Psoas muscle (tissue), 7 donors: ENCODE measurements at regions not wholly inside any gene's neighbourhood (a gene's known extent, or its start where the extent isn't known, plus 50 kb on each side); places are given as distances from the start of the nearest gene placed in this dataset.

ENCODE experiments used
- ATAC-seq, 4 donors: fragments of 200-7000 bp; cut with Tn5 transposase; one replicate each; pipeline ENCODE4 v1.9.1; 2020; ENCODE audit warnings: moderate library complexity in 3 of 4, mild to moderate bottlenecking in 2 of 4
- DNase-seq, 2 donors: peaks; one replicate each; pipeline ENCODE4 v3.0.0-alpha.2; 2020
- H3K27ac ChIP-seq: fragments of 200-600 bp; one replicate; pipeline ENCODE4 v1.8.0; 2022
- H3K27me3 ChIP-seq, 3 donors: fragments of 200-600 bp in 1 of 3; one replicate each; pipeline versions ENCODE4 v1.6.1 to v1.8.0; 2013 to 2022; ENCODE audit warnings: low read length in 2 of 3, mild to moderate bottlenecking in 2 of 3, moderate library complexity in 1 of 3; ENCODE audit not compliant: insufficient read depth in 3 of 3
- H3K36me3 ChIP-seq, 2 donors: fragments of 200-600 bp in 1 of 2; one replicate each; pipeline versions ENCODE4 v1.6.1 to v1.8.0; 2013 to 2022; ENCODE audit warnings: low read depth in 1 of 2, mild to moderate bottlenecking in 1 of 2, moderate library complexity in 1 of 2; ENCODE audit not compliant: insufficient read depth in 1 of 2
- H3K4me1 ChIP-seq: fragments of 200-600 bp; one replicate; pipeline ENCODE4 v1.8.0; 2022
- H3K4me3 ChIP-seq: fragments of 200-600 bp; one replicate; pipeline ENCODE4 v1.8.0; 2022; ENCODE audit warnings: mild to moderate bottlenecking
- H3K9me3 ChIP-seq: fragments of 200-600 bp; one replicate; pipeline ENCODE4 v1.8.0; 2022
- WGBS, 3 donors: extraction: QIAGEN DNeasy Blood & Tissue Kit; methylation state at CpG; one replicate each; pipeline versions ENCODE4 v1.1.6 to v1.1.7; 2013; 5-methylcytosine and 5-hydroxymethylcytosine counted together
- intact Hi-C, 2 donors: fragments of 100-400 bp; cut with DNase I; formaldehyde crosslinking; loops; one replicate each; pipeline versions ENCODE4 v1.11.0 to v1.14.2; 2022
- TF ChIP-seq, protein P1 (sequence below): fragments of 200-600 bp; IDR thresholded peaks from one replicate; pipeline ENCODE4 v1.8.0; 2022; ENCODE audit warnings: antibody characterized with exemption
- donor health status: healthy with polysubstance abuse.
- donor health status: DM: no; HTN: no; CAD: no; lungs with moderate emphysema.
- donor health status: Bipolar disorder and iron deficiency.
- donor health status: healthy.
- donor health status: DM: yes; HTN: yes; CAD: no.
- donor health status: DM: no; HTN: no; CAD: no.
- donor health status: DM: yes; HTN: yes; CAD: no.

DNA sequence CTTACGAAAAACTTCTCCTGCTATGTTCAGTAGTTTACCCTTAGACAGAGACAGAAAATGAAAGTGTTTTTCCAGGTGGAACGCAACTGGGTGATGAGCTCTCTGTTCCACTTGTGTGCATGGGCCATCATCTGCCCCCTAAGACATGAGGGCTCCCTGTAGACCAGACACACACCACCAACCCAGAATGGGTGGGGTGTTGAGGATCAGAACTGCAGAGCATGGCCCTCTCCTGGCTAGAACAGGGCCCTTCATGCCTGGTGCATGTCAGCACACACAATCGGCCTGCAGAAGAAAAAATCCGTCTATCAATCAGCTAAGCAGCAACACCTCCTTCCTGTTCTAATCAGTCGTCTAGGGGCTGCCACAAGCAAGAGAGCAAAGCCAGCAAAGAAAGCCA is 186.2 kb upstream of the INHBA start:
- WGBS, 3 donors, result 84 to 88% (median 87%) methylated on average over 5 of the region's 5 CpGs
- Histone ChIP-seq H3K27me3 (peaks cover 0 to 2% (median 0%) of the 10 kb centered on the region in 3 donors), H3K4me3 (no peak overlapping the region), H3K27ac (no peak overlapping the region), H3K4me1 (no peaks in the 10 kb centered on the region), H3K36me3 (no peaks in the 10 kb centered on the region), H3K9me3 (no peaks in the 10 kb centered on the region)
- ATAC-seq, result no peak
- TF ChIP-seq, protein P1, sequence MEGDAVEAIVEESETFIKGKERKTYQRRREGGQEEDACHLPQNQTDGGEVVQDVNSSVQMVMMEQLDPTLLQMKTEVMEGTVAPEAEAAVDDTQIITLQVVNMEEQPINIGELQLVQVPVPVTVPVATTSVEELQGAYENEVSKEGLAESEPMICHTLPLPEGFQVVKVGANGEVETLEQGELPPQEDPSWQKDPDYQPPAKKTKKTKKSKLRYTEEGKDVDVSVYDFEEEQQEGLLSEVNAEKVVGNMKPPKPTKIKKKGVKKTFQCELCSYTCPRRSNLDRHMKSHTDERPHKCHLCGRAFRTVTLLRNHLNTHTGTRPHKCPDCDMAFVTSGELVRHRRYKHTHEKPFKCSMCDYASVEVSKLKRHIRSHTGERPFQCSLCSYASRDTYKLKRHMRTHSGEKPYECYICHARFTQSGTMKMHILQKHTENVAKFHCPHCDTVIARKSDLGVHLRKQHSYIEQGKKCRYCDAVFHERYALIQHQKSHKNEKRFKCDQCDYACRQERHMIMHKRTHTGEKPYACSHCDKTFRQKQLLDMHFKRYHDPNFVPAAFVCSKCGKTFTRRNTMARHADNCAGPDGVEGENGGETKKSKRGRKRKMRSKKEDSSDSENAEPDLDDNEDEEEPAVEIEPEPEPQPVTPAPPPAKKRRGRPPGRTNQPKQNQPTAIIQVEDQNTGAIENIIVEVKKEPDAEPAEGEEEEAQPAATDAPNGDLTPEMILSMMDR, result no peak
- no peak for DNase-seq
- intact Hi-C loops, result no loop called here

DNA sequence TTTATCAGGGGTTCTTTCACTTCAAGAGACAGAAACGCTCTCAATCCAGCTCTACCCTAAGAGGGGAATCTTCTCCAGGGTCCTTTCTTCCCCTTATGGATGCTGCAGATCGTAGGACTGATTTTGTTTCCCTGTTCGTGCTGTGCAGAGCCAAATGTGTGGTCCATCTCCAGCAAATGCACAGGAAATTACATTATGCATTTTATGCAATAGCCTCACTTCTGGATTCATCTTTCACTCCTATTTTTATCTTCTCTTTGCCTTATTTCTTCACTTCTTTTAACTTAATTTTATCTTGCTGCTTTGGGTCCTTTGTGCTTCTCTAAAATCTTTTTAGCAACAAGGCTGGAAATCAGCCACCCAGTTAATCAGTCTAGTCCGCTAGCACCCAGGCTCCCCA is 184.5 kb upstream of the INHBA start:
- H3K4me1 ChIP-seq, result no peaks in the 10 kb centered on the region
- H3K4me3 ChIP-seq, result no peak overlapping the region
- H3K9me3 ChIP-seq, result no peaks in the 10 kb centered on the region
- intact Hi-C loops, result no loop called here
- WGBS, 3 donors, result 68 to 76% (median 75%) methylated on average over 4 of the region's 4 CpGs
- no peak overlapping the region for H3K27ac ChIP-seq
- no peaks in the 10 kb centered on the region for H3K36me3 ChIP-seq
- ATAC-seq (no peak), DNase-seq (no peak)
- TF ChIP-seq, protein P1, result no peak
- peaks cover 0 to 2% (median 0%) of the 10 kb centered on the region in 3 donors for H3K27me3 ChIP-seq

DNA sequence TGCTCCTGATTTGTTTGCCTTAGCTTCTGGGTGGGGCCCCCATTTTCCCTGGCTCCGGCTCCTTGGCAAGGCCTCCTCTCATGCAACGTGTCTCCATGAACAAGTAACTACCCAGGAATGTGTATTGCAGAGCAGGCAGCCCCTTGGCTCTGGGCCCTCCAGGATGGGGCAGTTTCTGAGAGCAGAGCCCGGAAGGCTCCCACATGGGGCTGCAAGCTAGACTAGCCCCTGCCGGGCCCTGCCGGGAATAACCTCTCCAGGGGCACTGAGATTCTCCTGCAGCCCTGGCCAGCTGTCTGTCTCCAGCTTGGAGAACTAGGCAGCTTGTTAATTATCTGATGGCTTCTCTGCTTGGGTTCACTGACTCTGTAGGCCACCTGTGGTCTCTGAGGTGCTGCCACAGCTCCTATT is 184.0 kb upstream of the INHBA start:
- TF ChIP-seq, protein P1, result no peak
- intact Hi-C loops, result no loop called here
- H3K27me3 ChIP-seq, result peaks cover 0 to 2% (median 0%) of the 10 kb centered on the region in 3 donors
- H3K36me3 ChIP-seq, result no peaks in the 10 kb centered on the region
- H3K9me3 ChIP-seq, result no peaks in the 10 kb centered on the region
- H3K4me3 ChIP-seq, result no peak overlapping the region
- ATAC-seq (peak in 3 of 4 donors; percentile 38 to 66 (median 64)), DNase-seq (peak; percentile 83 to 84)
- H3K4me1 ChIP-seq, result no peaks in the 10 kb centered on the region
- no peak overlapping the region for H3K27ac ChIP-seq
- 7 to 30% (median 15%) methylated on average over 5 of the region's 5 CpGs for WGBS, 3 donors

DNA sequence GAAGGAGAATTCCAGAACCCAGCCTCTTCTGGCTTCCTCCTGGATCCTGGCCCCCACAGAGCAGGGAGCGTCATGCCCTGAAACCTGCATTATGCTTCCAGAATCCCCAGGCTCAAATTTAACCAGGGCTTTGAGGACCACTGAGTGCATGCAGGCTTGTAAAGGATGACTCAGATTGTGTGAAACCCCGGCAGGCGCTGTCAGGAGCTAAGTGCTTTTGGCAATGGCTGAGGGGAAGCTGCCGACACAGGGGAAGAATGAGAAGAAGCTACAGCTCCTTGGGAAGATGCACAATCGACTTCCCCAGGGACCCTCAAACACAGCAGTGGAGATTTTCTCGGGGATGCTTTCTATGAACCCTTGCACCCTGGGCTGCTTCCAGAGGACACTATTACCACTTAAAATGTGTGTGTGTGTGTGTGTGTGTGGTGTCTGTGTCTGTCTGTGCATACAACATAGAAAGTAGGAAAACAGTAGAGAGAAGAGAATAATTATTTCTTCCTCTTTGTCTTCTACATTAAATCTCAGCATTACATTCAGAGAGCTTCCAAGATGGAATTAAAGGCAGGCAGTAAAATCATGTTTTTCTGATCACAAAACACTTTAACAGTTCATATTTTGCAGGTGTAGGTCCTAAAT is 183.5 kb upstream of the INHBA start:
- intact Hi-C loops, result no loop called here
- ATAC-seq (peak in 3 of 4 donors; percentile 28 to 56 (median 39)), DNase-seq (peak; percentile 65 to 70)
- TF ChIP-seq, protein P1, result no peak
- Histone ChIP-seq H3K36me3 (no peaks in the 10 kb centered on the region), H3K4me3 (no peak overlapping the region), H3K9me3 (no peaks in the 10 kb centered on the region), H3K4me1 (no peaks in the 10 kb centered on the region), H3K27ac (no peak overlapping the region), H3K27me3 (peaks cover 0 to 2% (median 0%) of the 10 kb centered on the region in 3 donors)
- 13 to 27% (median 19%) methylated on average over 6 of the region's 6 CpGs for WGBS, 3 donors

DNA sequence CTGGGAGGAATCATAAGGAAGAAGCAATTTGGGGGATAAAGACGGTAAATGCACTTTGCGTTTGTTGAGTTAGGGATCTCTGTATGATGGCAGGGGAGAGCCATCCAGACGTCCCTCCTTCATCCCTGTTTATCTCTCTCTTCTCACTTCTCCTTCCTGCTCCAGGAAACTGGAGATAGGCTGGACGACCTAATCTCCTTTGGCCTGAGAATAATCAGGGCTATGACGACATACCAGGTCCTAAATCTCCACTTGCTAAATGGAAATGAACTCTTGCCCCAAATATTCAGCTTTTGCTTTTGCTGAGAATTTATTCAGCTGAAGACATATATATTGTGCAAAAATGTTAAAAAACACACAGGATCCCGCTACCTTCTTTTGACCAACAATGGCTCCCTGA is 182.9 kb upstream of the INHBA start:
- Histone ChIP-seq H3K4me3 (no peak overlapping the region), H3K27me3 (peaks cover 0 to 2% (median 0%) of the 10 kb centered on the region in 3 donors), H3K4me1 (no peaks in the 10 kb centered on the region), H3K9me3 (no peaks in the 10 kb centered on the region), H3K36me3 (no peaks in the 10 kb centered on the region), H3K27ac (no peak overlapping the region)
- intact Hi-C loops, result no loop called here
- no peak for ATAC-seq
- TF ChIP-seq, protein P1, result no peak
- 53 to 61% (median 60%) methylated on average over 6 of the region's 6 CpGs for WGBS, 3 donors
- no peak for DNase-seq
